ENCODE measurements at regions not wholly inside any gene's neighbourhood (a gene's known extent, or its start where the extent isn't known, plus 50 kb on each side); places are given as distances from the start of the nearest gene placed in this dataset.

DNA sequence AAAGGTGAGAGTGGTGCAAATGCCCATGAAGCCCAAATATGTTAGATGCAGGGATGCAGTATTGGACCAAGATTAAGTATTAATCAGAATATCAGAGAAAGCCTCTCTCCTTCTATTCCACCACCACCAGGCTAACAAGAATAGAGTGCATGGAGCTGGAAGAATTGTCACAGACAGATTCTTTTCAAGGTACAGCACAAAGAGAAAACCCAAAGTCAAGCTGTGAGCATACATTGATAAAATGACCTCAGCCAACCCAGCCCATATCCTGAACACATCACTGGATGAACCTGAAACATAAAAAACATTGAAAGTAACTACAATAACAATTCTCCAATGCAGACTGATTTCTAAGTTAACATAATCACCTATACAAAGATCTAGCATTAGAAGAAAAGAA lies 445.7 kb upstream of the NETO1 start:
- Histone ChIP-seq H3K9me3 (ENCODE audit: control insufficient read depth in 1 of 2, insufficient read depth in 1 of 2, low read depth in 1 of 2, low read length in 2 of 2) (peaks cover 0 to 23% of the 10 kb centered on the region in 2 experiments; a peak in 2 of 4 replicates), H3K9me2 (ENCODE audit: insufficient read depth) (no peaks in the 10 kb centered on the region), H3K9ac (ENCODE audit: low read length) (no peak overlapping the region), H3K4me1 (ENCODE audit: control insufficient read depth in 1 of 2, insufficient read depth in 2 of 2, low read length in 2 of 2) (no peaks in the 10 kb centered on the region), H3K36me3 (ENCODE audit: control insufficient read depth in 1 of 2, insufficient read depth in 2 of 2, low read length in 2 of 2) (no peaks in the 10 kb centered on the region), H3K4me2 (ENCODE audit: low read length) (no peak overlapping the region), H3K27ac (ENCODE audit: low read depth, low read length) (no peak overlapping the region), H2AFZ (ENCODE audit: low read depth, low read length, poor library complexity, severe bottlenecking) (no peak overlapping the region), H3K79me2 (ENCODE audit: insufficient read depth, low read length) (no peaks in the 10 kb centered on the region), H4K20me1 (ENCODE audit: insufficient read depth) (no peaks in the 10 kb centered on the region), H3K27me3 (ENCODE audit: insufficient read depth, low read length) (no peaks in the 10 kb centered on the region), H3K4me3 (replicated peaks in 1 of 2; ENCODE audit: low read depth in 1 of 2, low read length in 2 of 2) (no peak overlapping the region)
- ChIA-PET POLR2A (no interaction called here), CTCF (no interaction called here), RAD21 (ENCODE audit: low non-redundant PET in 1 of 2, low total read pairs in 2 of 2, uncharacterized antibody in 2 of 2, unreplicated experiment in 2 of 2) (no interaction called here)
- TF ChIP-seq SIN3A (IDR thresholded peaks at IDR 0.05; ENCODE audit: low read depth): no peak
- TF ChIP-seq YY1 (IDR thresholded peaks at IDR 0.05; ENCODE audit: extremely low read depth, insufficient replicate concordance, low read depth, low read length): no peak
- no peak for TF ChIP-seq JUND (IDR thresholded peaks at IDR 0.05)
- TF ChIP-seq CEBPB (IDR thresholded peaks at IDR 0.05; ENCODE audit: low read depth): no peak
- no peak for TF ChIP-seq ZFX (IDR thresholded peaks at IDR 0.05)
- TF ChIP-seq, protein P1, sequence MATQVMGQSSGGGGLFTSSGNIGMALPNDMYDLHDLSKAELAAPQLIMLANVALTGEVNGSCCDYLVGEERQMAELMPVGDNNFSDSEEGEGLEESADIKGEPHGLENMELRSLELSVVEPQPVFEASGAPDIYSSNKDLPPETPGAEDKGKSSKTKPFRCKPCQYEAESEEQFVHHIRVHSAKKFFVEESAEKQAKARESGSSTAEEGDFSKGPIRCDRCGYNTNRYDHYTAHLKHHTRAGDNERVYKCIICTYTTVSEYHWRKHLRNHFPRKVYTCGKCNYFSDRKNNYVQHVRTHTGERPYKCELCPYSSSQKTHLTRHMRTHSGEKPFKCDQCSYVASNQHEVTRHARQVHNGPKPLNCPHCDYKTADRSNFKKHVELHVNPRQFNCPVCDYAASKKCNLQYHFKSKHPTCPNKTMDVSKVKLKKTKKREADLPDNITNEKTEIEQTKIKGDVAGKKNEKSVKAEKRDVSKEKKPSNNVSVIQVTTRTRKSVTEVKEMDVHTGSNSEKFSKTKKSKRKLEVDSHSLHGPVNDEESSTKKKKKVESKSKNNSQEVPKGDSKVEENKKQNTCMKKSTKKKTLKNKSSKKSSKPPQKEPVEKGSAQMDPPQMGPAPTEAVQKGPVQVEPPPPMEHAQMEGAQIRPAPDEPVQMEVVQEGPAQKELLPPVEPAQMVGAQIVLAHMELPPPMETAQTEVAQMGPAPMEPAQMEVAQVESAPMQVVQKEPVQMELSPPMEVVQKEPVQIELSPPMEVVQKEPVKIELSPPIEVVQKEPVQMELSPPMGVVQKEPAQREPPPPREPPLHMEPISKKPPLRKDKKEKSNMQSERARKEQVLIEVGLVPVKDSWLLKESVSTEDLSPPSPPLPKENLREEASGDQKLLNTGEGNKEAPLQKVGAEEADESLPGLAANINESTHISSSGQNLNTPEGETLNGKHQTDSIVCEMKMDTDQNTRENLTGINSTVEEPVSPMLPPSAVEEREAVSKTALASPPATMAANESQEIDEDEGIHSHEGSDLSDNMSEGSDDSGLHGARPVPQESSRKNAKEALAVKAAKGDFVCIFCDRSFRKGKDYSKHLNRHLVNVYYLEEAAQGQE (IDR thresholded peaks at IDR 0.05; ENCODE audit: low read depth): no peak
- TF ChIP-seq CTCF (IDR thresholded peaks at IDR 0.05 in 2 of 3, conservative IDR thresholded peaks at IDR 0.05 in 1 of 3; ENCODE audit: borderline replicate concordance in 1 of 3, insufficient read depth in 1 of 3, low read depth in 2 of 3, low read length in 2 of 3): no peak
- TF ChIP-seq SP1 (IDR thresholded peaks at IDR 0.05; ENCODE audit: low read depth): no peak
- no peak for TF ChIP-seq EZH2phosphoT487 (IDR thresholded peaks at IDR 0.05; ENCODE audit: borderline replicate concordance)
- no TSS peak for BruUV-seq (replicated peaks)
- ATAC-seq (no peak), DNase-seq (ENCODE audit: low read depth, low spot score) (no peak)
- intact Hi-C loops (cut with micrococcal nuclease): no loop called here
